ENCODE measurements at regions not wholly inside any gene's neighbourhood (a gene's known extent, or its start where the extent isn't known, plus 50 kb on each side); places are given as distances from the start of the nearest gene placed in this dataset.

GRCh38 chr17:12507026-12507595, 158.6 kb upstream of the MYOCD start:
- no peak for DNase-seq (ENCODE audit: low read depth, low spot score)
- no peak overlapping the region for H3K4me3 ChIP-seq (ENCODE audit: low read length)

DNA sequence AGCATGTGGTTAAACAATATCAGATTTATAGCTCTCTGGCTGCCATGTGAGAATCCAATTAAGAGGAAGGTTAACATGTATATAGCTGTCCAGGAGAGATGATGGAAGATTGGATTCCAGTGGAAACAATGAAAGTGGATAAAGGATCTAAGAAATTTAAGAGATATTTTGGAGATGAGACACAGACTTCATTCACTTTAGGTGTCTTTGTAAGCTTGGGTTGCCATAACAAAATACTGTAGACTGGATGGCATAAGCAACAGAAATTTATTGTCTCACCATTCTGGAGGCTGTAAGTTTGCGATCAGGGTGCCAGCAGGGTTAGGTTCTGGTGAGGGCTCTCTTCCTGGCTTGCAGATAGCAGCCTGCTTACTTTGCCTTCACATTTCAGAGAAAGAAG, 155.9 kb upstream of the MYOCD start:
- no peak overlapping the region for H3K4me3 ChIP-seq (ENCODE audit: low read length)
- no peak for DNase-seq (ENCODE audit: low read depth, low spot score)

GRCh38 chr17:12510535-12510934, 155.2 kb upstream of the MYOCD start:
- no peak for DNase-seq (ENCODE audit: low read depth, low spot score)

GRCh38 chr17:12512694-12513355, 152.9 kb upstream of the MYOCD start:
- DNase-seq (ENCODE audit: low read depth, low spot score), result no peak
- H3K4me3 ChIP-seq (ENCODE audit: low read length), result no peak overlapping the region

More at GRCh38 chr17:12510535-12510934, 155.2 kb upstream of the MYOCD start:
- H3K4me3 ChIP-seq (ENCODE audit: low read length), result no peak overlapping the region

GRCh38 chr17:12514596-12514995, 151.1 kb upstream of the MYOCD start:
- no peak for DNase-seq (ENCODE audit: low read depth, low spot score)
- H3K4me3 ChIP-seq (ENCODE audit: low read length), result no peak overlapping the region

GRCh38 chr17:12519956-12520594, 145.6 kb upstream of the MYOCD start:
- H3K4me3 ChIP-seq (ENCODE audit: low read length), result no peak overlapping the region
- no peak for DNase-seq (ENCODE audit: low read depth, low spot score)

DNA sequence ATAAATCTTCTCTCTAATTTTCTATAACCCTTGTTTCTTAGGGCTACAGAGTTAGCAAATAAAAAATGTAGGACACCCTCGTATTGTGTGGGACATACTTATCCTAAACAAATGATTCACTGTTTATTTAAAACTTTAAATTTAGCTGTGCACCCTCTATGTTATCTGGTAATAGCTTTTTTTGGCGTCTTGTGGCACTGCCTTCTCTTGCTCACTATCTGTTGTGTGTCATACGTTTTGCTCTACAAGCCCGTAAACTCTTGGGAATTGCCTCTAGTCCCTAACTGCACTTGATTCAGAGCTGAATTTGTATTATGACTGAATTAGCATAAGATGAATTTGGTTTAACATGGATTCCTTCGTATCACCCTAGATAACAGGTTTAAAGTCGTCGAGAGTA, 144.3 kb upstream of the MYOCD start:
- no peak for DNase-seq (ENCODE audit: low read depth, low spot score)
- H3K4me3 ChIP-seq (ENCODE audit: low read length), result no peak overlapping the region

DNA sequence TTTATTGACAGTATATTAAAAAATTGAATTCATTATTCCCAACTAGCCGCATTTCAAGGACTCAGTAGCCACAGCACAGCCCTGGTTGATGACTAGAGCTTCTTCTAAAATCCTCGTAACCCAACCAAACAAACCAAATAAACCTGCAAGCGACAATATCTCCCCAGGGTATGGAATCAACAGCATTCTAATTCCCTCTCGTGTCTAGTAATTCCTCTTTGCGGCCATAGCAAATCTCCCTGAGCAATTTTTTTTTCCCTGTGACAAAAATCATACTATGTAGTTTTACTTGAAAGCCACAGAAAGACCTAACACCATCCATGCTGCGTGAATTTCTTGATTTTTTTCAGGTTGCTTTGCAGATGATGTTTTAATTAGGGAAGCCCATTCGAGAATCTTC, 143.4 kb upstream of the MYOCD start:
- no peak for DNase-seq (ENCODE audit: low read depth, low spot score)
- no peak overlapping the region for H3K4me3 ChIP-seq (ENCODE audit: low read length)

- no peak for DNase-seq (ENCODE audit: low read depth, low spot score)
- H3K4me3 ChIP-seq (ENCODE audit: low read length), result no peak overlapping the region
Measured at GRCh38 chr17:12522743-12523183, 142.9 kb upstream of the MYOCD start.

DNA sequence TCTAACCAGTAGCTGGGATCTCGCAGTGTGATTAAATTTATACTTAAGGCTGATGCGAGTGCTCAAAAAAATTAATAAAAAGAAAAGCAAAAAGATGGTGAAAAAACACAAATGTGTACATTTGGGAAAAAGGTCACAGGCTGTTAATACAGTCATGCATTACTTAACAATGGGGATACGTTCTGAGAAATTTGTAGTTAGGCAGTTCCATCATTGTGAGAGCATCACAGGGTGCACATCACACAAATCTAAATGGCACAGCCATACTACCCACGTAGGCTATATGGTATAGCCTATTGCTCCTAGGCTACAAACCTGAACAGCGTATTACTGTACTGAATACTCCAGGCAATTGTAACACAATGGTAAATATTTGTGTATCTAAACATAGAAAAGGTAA, 142.4 kb upstream of the MYOCD start:
- H3K4me3 ChIP-seq (ENCODE audit: low read length), result no peak overlapping the region

DNA sequence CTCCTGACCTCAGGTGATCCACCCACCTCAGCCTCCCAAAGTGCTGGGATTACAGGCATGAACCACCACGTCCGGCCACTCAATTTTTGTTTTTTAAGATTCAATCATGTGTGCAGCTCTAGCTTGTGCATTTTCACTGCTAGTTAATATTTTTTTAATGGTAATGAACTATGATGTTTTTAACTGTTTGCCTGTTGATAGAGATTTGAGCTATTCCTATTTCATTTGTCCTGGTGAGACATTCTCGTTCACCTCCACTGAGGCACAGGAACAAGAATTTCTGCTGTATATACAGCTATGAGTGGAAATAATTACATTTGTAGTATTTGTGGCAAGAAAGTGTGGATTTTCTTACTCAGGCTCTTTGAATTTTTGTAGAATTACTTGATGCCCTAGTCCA, 137.7 kb upstream of the MYOCD start:
- H3K4me3 ChIP-seq (ENCODE audit: low read length), result no peak overlapping the region
- no peak for DNase-seq (ENCODE audit: low read depth, low spot score)

More for the DNA sequence above, 142.4 kb upstream of the MYOCD start:
- DNase-seq (ENCODE audit: low read depth, low spot score), result no peak

- DNase-seq (ENCODE audit: low read depth, low spot score), result no peak
- H3K4me3 ChIP-seq (ENCODE audit: low read length), result no peak overlapping the region
Measured at GRCh38 chr17:12530161-12530560, 135.5 kb upstream of the MYOCD start.

DNA sequence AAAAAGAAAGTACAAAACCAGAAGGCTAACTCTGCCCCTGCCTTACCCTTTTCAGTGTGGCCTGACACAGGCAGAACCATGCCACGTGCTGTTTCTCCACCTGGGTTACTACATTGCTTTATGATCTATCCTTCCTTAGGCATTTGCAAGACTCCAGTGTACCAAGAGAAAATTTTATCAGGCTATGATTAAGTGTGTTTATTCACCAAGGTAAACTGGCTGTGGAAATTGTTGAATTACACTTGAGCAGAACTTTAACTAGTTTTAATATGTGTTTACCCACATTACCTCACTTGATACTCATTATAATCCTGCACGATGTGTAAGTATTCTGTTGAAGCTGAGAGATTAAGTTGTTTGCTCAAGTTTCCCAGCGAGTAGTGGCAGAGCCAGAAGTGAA, 129.7 kb upstream of the MYOCD start:
- no peak overlapping the region for H3K4me3 ChIP-seq (ENCODE audit: low read length)
- DNase-seq (ENCODE audit: low read depth, low spot score), result no peak

DNA sequence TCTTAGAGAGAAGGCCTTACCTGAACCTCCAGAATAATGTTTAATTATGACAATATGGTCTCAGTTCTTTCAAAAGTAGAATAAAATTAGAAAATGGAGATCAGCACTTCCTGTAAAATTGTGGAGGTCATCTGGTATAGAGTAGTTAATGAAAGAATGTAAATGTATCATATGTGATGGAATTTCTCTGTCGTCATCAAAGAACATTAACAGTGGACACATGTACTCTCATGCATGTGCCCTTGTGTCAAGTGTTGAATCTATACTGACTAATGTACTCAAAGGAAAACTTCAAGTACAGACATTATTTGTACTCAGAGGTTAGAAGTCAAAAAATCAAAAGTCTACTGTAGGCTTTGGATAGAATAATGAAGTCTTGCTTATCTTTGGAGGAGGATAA, 129.2 kb upstream of the MYOCD start:
- no peak for DNase-seq (ENCODE audit: low read depth, low spot score)
- no peak overlapping the region for H3K4me3 ChIP-seq (ENCODE audit: low read length)

DNA sequence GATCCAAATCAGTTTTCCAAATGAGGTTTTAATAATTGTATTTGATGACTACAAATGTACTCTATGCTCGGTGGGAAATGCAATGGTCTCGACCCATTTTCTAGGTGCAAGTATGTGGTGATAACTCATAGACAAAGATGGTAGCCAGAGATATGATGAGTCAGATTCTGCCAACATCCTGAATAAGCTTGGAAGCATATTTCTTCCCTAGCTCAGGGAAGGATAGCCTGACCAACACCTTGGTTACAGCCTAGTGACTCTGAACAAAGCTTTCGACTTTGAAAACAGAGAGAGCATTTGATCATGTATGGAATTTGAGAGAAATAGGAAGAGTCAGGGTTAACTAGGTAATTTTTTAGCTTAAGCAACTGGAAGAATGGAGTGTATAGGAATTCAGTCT, 128.3 kb upstream of the MYOCD start:
- H3K4me3 ChIP-seq (ENCODE audit: low read length), result no peak overlapping the region
- no peak for DNase-seq (ENCODE audit: low read depth, low spot score)

GRCh38 chr17:12538003-12538402, 127.7 kb upstream of the MYOCD start:
- DNase-seq (ENCODE audit: low read depth, low spot score), result no peak
- H3K4me3 ChIP-seq (ENCODE audit: low read length), result no peak overlapping the region

GRCh38 chr17:12545877-12546513, 119.7 kb upstream of the MYOCD start:
- peak; percentile 25 for DNase-seq (ENCODE audit: low read depth, low spot score)
- no peak overlapping the region for H3K4me3 ChIP-seq (ENCODE audit: low read length)

DNA sequence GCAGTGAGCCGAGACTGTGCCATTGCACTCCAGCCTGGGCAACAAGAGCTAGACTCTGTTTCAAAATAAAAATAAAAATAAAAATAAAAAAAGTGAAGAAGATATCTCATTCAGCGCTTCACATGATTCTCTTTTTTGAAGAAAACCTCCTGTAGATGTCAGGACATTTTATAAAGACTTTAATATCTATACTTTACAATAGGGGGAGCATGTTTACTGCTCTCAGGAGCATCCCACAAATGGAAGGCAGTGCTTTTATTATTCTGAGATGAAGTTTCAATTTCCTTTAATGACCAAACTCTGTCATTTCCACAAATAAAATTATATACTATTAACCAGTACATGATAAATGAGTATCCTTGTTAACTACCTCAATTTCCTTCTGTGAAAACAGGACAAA, 118.7 kb upstream of the MYOCD start:
- no peak for DNase-seq (ENCODE audit: low read depth, low spot score)
- no peak overlapping the region for H3K4me3 ChIP-seq (ENCODE audit: low read length)

GRCh38 chr17:12547831-12548230, 117.9 kb upstream of the MYOCD start:
- DNase-seq (ENCODE audit: low read depth, low spot score), result no peak
- no peak overlapping the region for H3K4me3 ChIP-seq (ENCODE audit: low read length)

DNA sequence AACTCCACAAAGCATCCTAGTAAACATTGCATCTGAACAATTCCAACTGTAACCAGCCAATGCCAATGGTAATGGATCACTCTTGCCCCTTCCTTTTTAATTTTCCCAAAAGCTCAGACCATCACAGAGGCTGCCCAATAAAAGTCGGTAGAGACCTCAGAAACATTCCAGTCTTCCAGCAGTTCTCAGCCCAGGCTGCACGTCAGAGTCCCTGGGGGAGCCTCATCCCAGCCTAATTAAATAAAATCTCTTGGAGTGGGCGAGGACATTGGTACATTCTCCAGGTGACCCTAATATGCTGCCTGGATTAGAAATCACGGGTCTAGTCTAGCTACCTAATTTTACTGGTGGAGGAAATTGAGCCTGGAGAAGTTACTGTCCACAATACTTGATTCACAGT, 117.1 kb upstream of the MYOCD start:
- no peak overlapping the region for H3K4me3 ChIP-seq (ENCODE audit: low read length)
- DNase-seq (ENCODE audit: low read depth, low spot score), result no peak

Data from Jurkat, Clone E6-1 (cell line).